ENCODE measurements at regions not wholly inside any gene's neighbourhood (a gene's known extent, or its start where the extent isn't known, plus 50 kb on each side); places are given as distances from the start of the nearest gene placed in this dataset.

DNA sequence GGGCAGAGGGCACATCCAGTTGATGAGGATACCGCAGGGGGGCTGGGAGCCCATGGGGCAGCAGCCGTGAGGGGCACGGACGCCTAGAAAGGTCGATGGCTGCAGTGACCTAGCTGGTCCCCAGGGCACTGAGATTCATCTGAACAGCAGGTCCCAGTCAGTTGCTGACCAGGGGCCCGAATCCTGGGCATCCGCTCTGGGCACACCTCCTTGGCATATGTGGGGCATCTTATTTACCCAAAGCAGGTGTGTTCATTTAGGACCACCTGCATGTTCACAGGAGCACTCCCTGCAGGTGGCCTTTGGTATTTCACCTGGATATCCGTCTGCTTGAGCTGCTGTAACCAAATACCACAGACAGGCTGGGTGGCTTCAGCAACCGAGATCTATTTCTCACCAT, 72.0 kb upstream of the ODC1 start:
- Mint-ChIP-seq H3K9me3 (peaks cover 20% of the 10 kb centered on the region), H3K27ac (no peak overlapping the region), H3K4me3 (no peak overlapping the region), H3K4me1 (ENCODE audit: low read depth) (no peaks in the 10 kb centered on the region), H3K27me3 (ENCODE audit: low read depth) (peaks cover 3% of the 10 kb centered on the region), H3K36me3 (ENCODE audit: low read depth) (peaks cover 1% of the 10 kb centered on the region)
- no peak for DNase-seq (ENCODE audit: low spot score)

DNA sequence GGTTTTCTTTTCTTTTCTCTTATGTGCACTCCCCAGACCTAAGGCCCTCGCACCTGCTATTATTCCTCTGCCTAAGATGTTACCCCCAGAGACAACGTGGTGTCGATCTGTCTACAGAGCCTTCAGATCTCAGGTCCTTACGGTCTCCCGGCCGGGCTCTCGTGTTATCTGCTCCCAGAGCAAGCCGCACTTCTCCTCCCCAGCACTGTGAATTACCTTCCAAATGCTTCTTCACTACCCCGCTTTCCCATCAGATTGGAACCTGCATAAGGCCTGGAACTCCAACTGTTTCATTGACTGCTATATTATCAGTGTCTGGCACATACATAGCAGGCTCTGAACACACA, 71.2 kb upstream of the ODC1 start:
- Mint-ChIP-seq H3K27me3 (ENCODE audit: low read depth) (peaks cover 3% of the 10 kb centered on the region), H3K4me3 (no peak overlapping the region), H3K4me1 (ENCODE audit: low read depth) (no peaks in the 10 kb centered on the region), H3K9me3 (peaks cover 28% of the 10 kb centered on the region), H3K27ac (no peak overlapping the region), H3K36me3 (ENCODE audit: low read depth) (peaks cover 1% of the 10 kb centered on the region)
- DNase-seq (ENCODE audit: low spot score), result no peak

DNA sequence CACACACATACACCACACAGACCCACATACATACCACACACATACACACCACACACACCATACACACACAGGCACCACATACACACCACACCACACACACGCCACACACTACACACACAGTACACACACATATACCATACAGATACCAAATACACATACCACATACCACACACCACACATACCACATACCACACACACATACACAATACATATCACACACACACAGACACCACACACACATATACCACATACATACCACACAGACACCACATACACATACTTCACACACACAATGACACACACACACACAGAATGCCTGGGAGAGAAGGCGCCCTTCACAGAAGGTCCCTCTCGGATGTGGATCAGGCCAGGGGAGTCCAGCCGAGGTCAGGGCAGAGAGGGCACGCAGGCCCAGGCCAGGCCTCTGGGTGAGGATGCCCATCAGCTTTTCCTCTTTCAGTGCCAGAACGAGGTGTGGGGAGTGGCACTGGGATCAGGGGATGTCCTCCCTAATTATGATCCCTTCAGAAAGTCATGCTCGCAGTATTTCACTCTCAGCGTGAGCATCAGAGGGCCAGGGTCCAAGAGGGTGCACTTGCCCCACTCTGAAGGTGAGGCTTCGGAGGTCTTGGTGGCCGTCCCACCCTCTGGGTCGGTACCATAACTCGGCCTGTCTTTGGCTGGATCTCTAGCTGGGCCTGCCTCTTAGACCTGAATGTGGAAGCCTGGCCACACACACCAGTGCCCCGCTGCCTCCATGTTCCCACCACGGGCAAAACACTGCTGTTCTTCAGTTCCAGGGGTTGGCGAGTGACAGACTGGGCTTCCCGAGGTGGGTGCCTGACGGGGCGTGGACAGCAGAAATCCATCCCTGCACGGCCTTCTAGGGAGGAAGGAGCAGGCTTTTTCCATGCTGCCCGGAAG, 70.6 kb upstream of the ODC1 start:
- peaks cover 33% of the 10 kb centered on the region for H3K9me3 Mint-ChIP-seq
- no peaks in the 10 kb centered on the region for H3K27me3 Mint-ChIP-seq (ENCODE audit: low read depth)
- H3K27ac Mint-ChIP-seq, result no peak overlapping the region
- H3K4me1 Mint-ChIP-seq (ENCODE audit: low read depth), result no peaks in the 10 kb centered on the region
- no peak overlapping the region for H3K4me3 Mint-ChIP-seq
- DNase-seq (ENCODE audit: low spot score), result no peak
- peaks cover 1% of the 10 kb centered on the region for H3K36me3 Mint-ChIP-seq (ENCODE audit: low read depth)

DNA sequence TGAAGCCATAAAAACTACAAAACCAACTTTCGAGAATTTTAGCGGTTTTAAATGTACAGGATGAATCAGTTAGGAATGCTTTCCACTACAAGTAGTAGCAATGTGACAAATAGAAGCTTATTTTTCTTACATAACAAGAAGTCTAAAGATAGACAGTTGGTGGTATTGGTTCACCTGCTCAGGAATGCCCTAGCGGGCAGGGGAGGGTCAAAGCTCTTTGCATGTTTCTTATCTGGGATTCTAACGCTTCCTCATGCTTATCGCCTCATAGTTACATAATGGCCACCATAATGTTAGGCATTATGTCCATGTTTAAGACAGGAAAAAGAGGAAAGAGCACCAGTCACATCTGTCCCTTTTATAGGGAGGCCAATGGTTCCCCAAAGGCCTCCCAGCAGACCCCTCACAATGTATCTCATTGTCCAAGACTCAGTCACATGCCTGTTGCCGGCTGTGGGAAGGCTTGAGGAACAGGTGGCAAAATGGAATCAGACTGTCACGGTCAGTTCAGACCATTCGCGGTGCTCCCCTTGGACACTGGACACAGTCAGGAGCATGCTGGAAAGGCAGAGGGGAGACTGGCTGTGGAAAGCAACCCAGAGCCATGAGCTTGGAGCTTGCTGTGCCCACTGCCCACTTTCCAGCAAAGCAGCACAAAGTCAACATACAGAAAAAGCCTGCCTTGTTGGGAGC, 69.4 kb upstream of the ODC1 start:
- Mint-ChIP-seq H3K9me3 (peaks cover 33% of the 10 kb centered on the region), H3K27ac (no peak overlapping the region), H3K4me1 (ENCODE audit: low read depth) (no peaks in the 10 kb centered on the region), H3K27me3 (ENCODE audit: low read depth) (no peaks in the 10 kb centered on the region), H3K4me3 (no peak overlapping the region), H3K36me3 (ENCODE audit: low read depth) (peaks cover 1% of the 10 kb centered on the region)
- DNase-seq (ENCODE audit: low spot score), result no peak

DNA sequence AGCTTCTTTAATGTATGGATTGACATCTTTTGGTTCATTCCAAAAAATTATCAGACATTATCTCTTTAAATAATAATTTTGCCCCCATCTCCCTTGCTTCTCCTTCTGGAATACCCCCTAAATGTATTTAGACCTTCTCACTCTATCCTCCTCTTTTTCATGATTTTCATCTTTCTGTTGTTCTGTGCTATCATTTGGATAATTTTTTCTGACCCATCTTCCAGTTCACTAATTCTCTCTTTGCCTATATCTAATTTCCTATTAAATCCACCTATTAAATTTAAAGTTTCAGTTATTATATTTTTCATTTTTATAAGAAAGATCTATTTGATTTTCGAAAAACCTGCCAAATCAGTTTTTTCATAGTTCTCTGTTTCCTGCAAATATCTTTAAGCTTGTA, 67.8 kb upstream of the ODC1 start:
- Mint-ChIP-seq H3K36me3 (ENCODE audit: low read depth) (peaks cover 1% of the 10 kb centered on the region), H3K4me3 (no peak overlapping the region), H3K27ac (no peak overlapping the region), H3K9me3 (peaks cover 33% of the 10 kb centered on the region), H3K27me3 (ENCODE audit: low read depth) (peaks cover 3% of the 10 kb centered on the region), H3K4me1 (ENCODE audit: low read depth) (no peaks in the 10 kb centered on the region)
- no peak for DNase-seq (ENCODE audit: low spot score)

DNA sequence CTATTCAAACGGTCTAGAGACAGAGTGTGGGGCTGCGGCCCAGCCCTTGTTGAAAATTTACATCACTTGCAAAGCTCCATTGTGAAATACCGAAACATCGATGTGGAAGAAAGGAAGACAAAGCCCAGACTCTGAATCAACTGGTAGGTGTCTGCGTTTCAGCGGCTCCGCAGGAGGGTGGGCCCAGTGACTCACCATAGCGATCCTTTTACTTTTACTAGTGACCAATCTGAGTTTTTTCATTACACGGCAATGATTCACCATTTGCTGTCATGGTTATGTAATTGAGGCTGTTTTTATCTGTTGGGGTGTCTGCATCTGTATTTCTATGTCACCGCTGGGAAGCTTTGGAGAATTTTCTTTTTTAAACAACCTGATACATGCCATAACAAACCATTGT, 66.6 kb upstream of the ODC1 start:
- H3K4me1 Mint-ChIP-seq (ENCODE audit: low read depth), result no peaks in the 10 kb centered on the region
- H3K27me3 Mint-ChIP-seq (ENCODE audit: low read depth), result peaks cover 8% of the 10 kb centered on the region
- H3K9me3 Mint-ChIP-seq, result peaks cover 33% of the 10 kb centered on the region
- no peak overlapping the region for H3K27ac Mint-ChIP-seq
- peaks cover 1% of the 10 kb centered on the region for H3K36me3 Mint-ChIP-seq (ENCODE audit: low read depth)
- DNase-seq (ENCODE audit: low spot score), result no peak
- no peak overlapping the region for H3K4me3 Mint-ChIP-seq

DNA sequence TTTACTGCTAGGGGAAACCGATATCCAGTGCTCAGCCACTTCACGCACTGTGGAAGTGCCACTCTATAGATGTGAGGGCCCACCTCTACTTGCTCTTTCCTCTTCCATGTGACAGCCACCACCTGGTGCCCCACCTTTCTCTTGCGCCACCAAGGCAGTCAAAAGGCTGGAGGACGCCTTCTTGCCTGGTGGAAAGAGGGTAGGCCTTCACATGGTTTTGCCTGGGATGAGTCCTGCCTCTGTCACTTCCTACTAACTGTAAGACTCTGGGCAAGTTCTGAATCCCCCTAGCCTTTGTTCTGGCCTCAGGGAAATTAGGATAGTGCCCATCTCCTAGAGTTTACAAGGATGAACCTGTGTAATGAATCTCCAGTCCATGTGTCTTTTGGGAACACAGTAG, 66.1 kb upstream of the ODC1 start:
- H3K9me3 Mint-ChIP-seq, result peaks cover 33% of the 10 kb centered on the region
- peaks cover 9% of the 10 kb centered on the region for H3K27me3 Mint-ChIP-seq (ENCODE audit: low read depth)
- H3K27ac Mint-ChIP-seq, result no peak overlapping the region
- H3K4me3 Mint-ChIP-seq, result no peak overlapping the region
- H3K4me1 Mint-ChIP-seq (ENCODE audit: low read depth), result no peaks in the 10 kb centered on the region
- H3K36me3 Mint-ChIP-seq (ENCODE audit: low read depth), result peaks cover 1% of the 10 kb centered on the region
- no peak for DNase-seq (ENCODE audit: low spot score)

DNA sequence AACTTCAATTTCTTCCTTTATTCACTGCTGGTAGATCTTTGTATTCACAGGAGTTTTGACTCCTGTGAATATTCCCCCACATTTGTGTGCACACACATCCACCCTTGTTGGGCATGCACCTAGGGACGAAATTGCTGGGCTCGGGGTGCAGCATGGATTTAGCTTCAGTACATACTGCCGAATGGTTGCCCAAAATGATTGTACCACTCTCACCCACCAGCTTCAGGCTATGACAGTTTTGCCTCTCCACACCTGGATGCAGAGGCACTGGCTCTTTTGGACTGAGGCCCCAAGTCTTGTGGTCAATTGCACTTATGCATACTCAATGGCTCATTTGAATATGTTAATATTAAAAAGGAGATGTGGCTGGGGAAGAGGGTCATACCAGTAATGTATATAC, 65.1 kb upstream of the ODC1 start:
- DNase-seq (ENCODE audit: low spot score), result no peak
- Mint-ChIP-seq H3K4me3 (no peak overlapping the region), H3K27me3 (ENCODE audit: low read depth) (peaks cover 18% of the 10 kb centered on the region), H3K9me3 (peaks cover 33% of the 10 kb centered on the region), H3K4me1 (ENCODE audit: low read depth) (no peaks in the 10 kb centered on the region), H3K27ac (no peak overlapping the region), H3K36me3 (ENCODE audit: low read depth) (peaks cover 1% of the 10 kb centered on the region)

DNA sequence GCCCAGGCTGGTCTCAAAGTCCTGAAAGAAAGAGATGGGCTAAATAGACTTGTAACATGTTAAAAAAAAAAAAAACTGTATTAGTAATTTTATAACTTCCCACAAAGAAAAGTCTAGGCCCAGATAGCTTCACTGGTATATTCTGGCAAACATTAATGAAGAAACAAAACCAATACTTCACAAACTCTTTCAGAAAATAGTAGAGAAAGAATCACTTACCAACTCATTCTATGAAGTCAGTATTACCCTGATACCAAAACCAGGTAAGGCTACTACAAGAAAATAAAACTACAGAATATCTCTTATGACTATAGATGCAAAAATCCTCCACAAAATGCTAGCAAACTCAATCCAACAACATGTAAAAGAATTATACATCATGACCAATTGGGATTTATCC, 59.9 kb upstream of the ODC1 start:
- no peaks in the 10 kb centered on the region for H3K36me3 Mint-ChIP-seq (ENCODE audit: low read depth)
- H3K27me3 Mint-ChIP-seq (ENCODE audit: low read depth), result peaks cover 22% of the 10 kb centered on the region
- no peak overlapping the region for H3K4me3 Mint-ChIP-seq
- H3K9me3 Mint-ChIP-seq, result no peaks in the 10 kb centered on the region
- H3K4me1 Mint-ChIP-seq (ENCODE audit: low read depth), result no peaks in the 10 kb centered on the region
- H3K27ac Mint-ChIP-seq, result no peak overlapping the region
- no peak for DNase-seq (ENCODE audit: low spot score)

DNA sequence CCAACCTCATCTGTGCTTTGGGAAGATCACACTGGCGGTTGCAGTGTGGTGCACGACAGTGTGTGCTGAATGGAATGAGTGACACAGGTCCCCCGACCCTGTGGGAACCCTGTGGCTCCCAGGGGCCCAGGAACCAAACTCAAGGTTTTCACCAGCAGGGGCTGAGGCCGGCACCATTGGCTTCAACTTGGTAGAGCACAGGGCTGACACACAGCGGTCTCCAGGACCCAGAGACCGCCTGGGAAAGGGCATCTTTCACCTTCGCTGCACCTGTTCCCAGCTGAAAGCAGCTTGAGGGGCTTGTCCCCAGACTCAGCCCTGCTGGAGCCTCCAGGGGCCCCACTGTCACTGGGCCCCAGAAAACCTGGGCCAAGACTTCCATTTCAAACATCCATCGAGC, 59.0 kb upstream of the ODC1 start:
- no peak for DNase-seq (ENCODE audit: low spot score)
- peaks cover 26% of the 10 kb centered on the region for H3K27me3 Mint-ChIP-seq (ENCODE audit: low read depth)
- no peaks in the 10 kb centered on the region for H3K36me3 Mint-ChIP-seq (ENCODE audit: low read depth)
- no peak overlapping the region for H3K27ac Mint-ChIP-seq
- no peaks in the 10 kb centered on the region for H3K4me1 Mint-ChIP-seq (ENCODE audit: low read depth)
- H3K9me3 Mint-ChIP-seq, result no peaks in the 10 kb centered on the region
- H3K4me3 Mint-ChIP-seq, result no peak overlapping the region

DNA sequence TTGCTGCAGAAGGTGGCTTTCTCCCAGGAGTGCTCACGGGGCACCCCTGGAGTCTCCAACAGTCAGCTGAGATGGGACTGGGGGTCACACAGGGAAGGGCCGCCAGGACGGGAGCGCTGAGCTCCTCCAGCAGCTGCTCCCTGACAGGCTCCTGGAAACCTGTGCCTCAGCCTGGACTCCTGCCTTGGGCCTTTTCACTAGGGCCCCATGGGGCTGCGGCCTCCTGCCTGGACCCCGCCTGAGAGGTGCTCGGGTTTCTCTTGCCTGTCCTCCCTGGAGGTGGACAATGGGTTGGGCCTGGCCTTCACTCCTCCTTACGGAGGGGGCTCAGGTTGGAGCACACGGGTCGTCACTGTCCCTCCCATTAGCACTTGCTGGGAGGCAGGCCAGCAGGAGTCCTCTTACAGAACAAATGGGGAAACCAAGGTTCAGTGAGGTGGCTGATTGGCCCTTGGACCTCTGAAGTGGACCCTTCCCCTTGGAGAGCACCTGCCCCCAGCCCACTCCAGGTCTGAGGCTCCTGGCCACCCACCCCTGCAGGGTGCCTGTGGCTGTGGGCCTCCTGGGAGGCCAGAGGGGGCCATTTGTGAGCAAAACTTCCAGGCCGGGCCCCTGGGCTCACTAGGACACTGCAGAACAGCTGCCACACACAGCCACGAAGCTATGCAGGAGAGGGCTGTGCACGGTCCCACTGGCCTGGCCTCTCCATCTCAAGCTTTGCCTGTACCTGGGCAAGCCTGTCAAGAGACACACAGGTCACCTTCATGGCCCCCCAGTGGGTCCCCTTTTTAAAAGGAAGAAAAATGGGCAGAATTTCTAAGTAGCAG, 57.1 kb upstream of the ODC1 start:
- no peaks in the 10 kb centered on the region for H3K4me1 Mint-ChIP-seq (ENCODE audit: low read depth)
- no peaks in the 10 kb centered on the region for H3K36me3 Mint-ChIP-seq (ENCODE audit: low read depth)
- H3K27me3 Mint-ChIP-seq (ENCODE audit: low read depth), result peaks cover 18% of the 10 kb centered on the region
- H3K27ac Mint-ChIP-seq, result no peak overlapping the region
- no peak for DNase-seq (ENCODE audit: low spot score)
- no peaks in the 10 kb centered on the region for H3K9me3 Mint-ChIP-seq
- no peak overlapping the region for H3K4me3 Mint-ChIP-seq

DNA sequence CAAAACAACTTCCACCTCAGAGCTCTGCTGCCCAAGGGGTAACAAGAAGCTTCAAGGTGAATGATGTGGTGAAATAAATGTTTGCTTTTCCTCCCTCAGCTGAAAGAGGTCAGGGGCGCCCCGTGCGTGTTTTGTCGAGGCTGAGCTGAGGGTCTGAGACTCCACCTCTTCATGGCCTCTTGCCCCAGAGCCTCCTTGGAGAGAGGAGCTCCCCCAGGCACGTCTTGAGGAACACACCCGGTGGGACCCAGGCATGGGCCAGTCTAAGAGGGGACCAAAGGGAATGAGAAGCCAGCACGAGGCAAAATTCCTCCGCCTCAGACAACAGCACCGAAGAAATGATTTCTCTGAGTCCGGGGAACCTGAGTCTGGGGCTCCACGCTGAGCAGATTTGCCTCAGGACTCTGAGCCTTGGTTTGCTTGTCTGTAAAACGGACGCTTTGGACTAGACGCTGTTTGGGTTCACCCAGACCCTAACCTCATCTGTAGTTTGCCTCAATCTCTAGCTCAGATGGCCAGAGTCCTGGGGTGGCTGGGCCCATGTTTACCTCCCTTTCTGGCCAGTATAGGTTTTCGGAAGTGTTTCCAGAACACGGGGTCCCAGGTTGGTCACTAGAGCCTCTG, 56.4 kb upstream of the ODC1 start:
- no peaks in the 10 kb centered on the region for H3K4me1 Mint-ChIP-seq (ENCODE audit: low read depth)
- H3K27me3 Mint-ChIP-seq (ENCODE audit: low read depth), result peaks cover 18% of the 10 kb centered on the region
- H3K27ac Mint-ChIP-seq, result no peak overlapping the region
- H3K4me3 Mint-ChIP-seq, result no peak overlapping the region
- no peaks in the 10 kb centered on the region for H3K36me3 Mint-ChIP-seq (ENCODE audit: low read depth)
- no peaks in the 10 kb centered on the region for H3K9me3 Mint-ChIP-seq
- no peak for DNase-seq (ENCODE audit: low spot score)

DNA sequence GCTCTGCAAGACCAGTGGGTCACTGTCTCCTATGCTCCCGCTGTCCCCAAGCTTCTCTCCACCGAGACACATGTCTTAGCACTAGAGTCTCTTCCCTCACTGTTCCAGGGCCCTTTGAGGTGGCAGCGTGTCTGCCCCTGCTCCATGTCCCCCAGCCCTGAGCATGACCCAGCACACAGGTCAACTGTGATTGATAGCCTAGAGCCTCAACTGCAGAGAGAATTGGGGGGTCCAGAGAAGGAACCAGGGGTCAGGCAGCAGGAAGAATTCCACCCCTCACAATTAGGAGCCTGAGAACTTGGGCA, 54.6 kb upstream of the ODC1 start:
- H3K36me3 Mint-ChIP-seq (ENCODE audit: low read depth), result no peaks in the 10 kb centered on the region
- H3K27me3 Mint-ChIP-seq (ENCODE audit: low read depth), result peaks cover 11% of the 10 kb centered on the region
- no peak for DNase-seq (ENCODE audit: low spot score)
- no peaks in the 10 kb centered on the region for H3K4me1 Mint-ChIP-seq (ENCODE audit: low read depth)
- H3K9me3 Mint-ChIP-seq, result no peaks in the 10 kb centered on the region
- no peak overlapping the region for H3K4me3 Mint-ChIP-seq
- H3K27ac Mint-ChIP-seq, result no peak overlapping the region
